SK-N-SH treated with all-trans-retinoic acid at 6 μM for 48 hours (cell line): ENCODE measurements at regions not wholly inside any gene's neighbourhood (a gene's known extent, or its start where the extent isn't known, plus 50 kb on each side); places are given as distances from the start of the nearest gene placed in this dataset.

Experiments
- ATAC-seq: fragments of 200-7000 bp; cut with Tn5 transposase; 3 replicates; pipeline ENCODE4 v1.9.1; 2020; ENCODE audit warnings: mild to moderate bottlenecking, moderate library complexity
- ARNTL ChIP-seq: fragments of 450-650 bp; formaldehyde crosslinking; IDR thresholded peaks from 2 replicates; pipeline ENCODE4 v1.5.0; 2020; ENCODE audit warnings: low read depth, mild to moderate bottlenecking, moderate library complexity, borderline replicate concordance
- BACH2 ChIP-seq: fragments of 250-450 bp; sonication (Bioruptor Pico); IDR thresholded peaks from 2 replicates; pipeline ENCODE4 v1.9.0; 2021; ENCODE audit warnings: mild to moderate bottlenecking, borderline replicate concordance
- CREB5 ChIP-seq: fragments of 250-450 bp; sonication (Bioruptor Pico); IDR thresholded peaks from 2 replicates; pipeline ENCODE4 v1.5.1; 2020; ENCODE audit warnings: low read depth, mild to moderate bottlenecking, moderate library complexity
- CSRNP3 ChIP-seq: fragments of 250-450 bp; sonication (Bioruptor Pico); IDR thresholded peaks from 2 replicates; pipeline ENCODE4 v1.5.1; 2021; ENCODE audit warnings: mild to moderate bottlenecking, moderate library complexity
- ESRRG ChIP-seq: fragments of 250-450 bp; sonication (Bioruptor Pico); IDR thresholded peaks from 2 replicates; pipeline ENCODE4 v1.6.1; 2021; ENCODE audit warnings: mild to moderate bottlenecking
- ISL1 ChIP-seq: fragments of 250-450 bp; sonication (Bioruptor Pico); IDR thresholded peaks from 2 replicates; pipeline ENCODE4 v2.1.2; 2022; ENCODE audit warnings: mild to moderate bottlenecking, moderate library complexity
- OSR1 ChIP-seq: fragments of 250-450 bp; sonication (Bioruptor Pico); IDR thresholded peaks from 2 replicates; pipeline ENCODE4 v1.8.0; 2022; ENCODE audit warnings: moderate library complexity, mild to moderate bottlenecking, inconsistent platforms
- PATZ1 ChIP-seq: fragments of 250-450 bp; sonication (Bioruptor Pico); IDR thresholded peaks from 2 replicates; pipeline ENCODE4 v1.8.0; 2020; ENCODE audit warnings: mild to moderate bottlenecking, moderate library complexity, borderline replicate concordance
- PPARA ChIP-seq: fragments of 250-450 bp; sonication (Bioruptor Pico); IDR thresholded peaks from 2 replicates; pipeline ENCODE4 v1.5.0; 2020; ENCODE audit warnings: mild to moderate bottlenecking, borderline replicate concordance
- RARB ChIP-seq: fragments of 250-450 bp; sonication (Bioruptor Pico); IDR thresholded peaks from 2 replicates; pipeline ENCODE4 v1.8.0; 2021; ENCODE audit warnings: mild to moderate bottlenecking, moderate library complexity
- SNAI2 ChIP-seq: fragments of 250-450 bp; sonication (Bioruptor Pico); IDR thresholded peaks from 2 replicates; pipeline ENCODE4 v1.5.0; 2020; ENCODE audit warnings: mild to moderate bottlenecking, moderate library complexity
- TCF4 ChIP-seq: fragments of 250-450 bp; sonication (Bioruptor Pico); IDR thresholded peaks from 2 replicates; pipeline ENCODE4 v1.8.0; 2021; ENCODE audit warnings: mild to moderate bottlenecking, moderate library complexity, borderline replicate concordance
- TOX ChIP-seq: fragments of 250-450 bp; sonication (Bioruptor Pico); IDR thresholded peaks from 2 replicates; pipeline ENCODE4 v1.8.0; 2021; ENCODE audit warnings: mild to moderate bottlenecking, moderate library complexity, borderline replicate concordance
- TSHZ2 ChIP-seq: fragments of 250-450 bp; sonication (Bioruptor Pico); IDR thresholded peaks from 2 replicates; pipeline ENCODE4 v1.5.0; 2020; ENCODE audit warnings: mild to moderate bottlenecking, moderate library complexity
- ZFP3 ChIP-seq: fragments of 250-450 bp; sonication (Bioruptor Pico); IDR thresholded peaks from 2 replicates; pipeline ENCODE4 v1.5.0; 2020; ENCODE audit warnings: mild to moderate bottlenecking, moderate library complexity
- ZFP30 ChIP-seq: fragments of 450-650 bp; formaldehyde crosslinking; IDR thresholded peaks from 2 replicates; pipeline ENCODE4 v1.5.0; 2022; ENCODE audit warnings: mild to moderate bottlenecking, moderate library complexity
- ZNF565 ChIP-seq: fragments of 450-650 bp; formaldehyde crosslinking; conservative IDR thresholded peaks from 2 replicates; pipeline ENCODE4 v1.5.0; 2020; ENCODE audit warnings: low read depth, mild to moderate bottlenecking, moderate library complexity
- ZNF70 ChIP-seq: fragments of 450-650 bp; formaldehyde crosslinking; IDR thresholded peaks from 2 replicates; pipeline ENCODE4 v1.5.0; 2020; ENCODE audit warnings: mild to moderate bottlenecking, moderate library complexity
- TF ChIP-seq, protein P1 (sequence below): fragments of 250-450 bp; sonication (Bioruptor Pico); IDR thresholded peaks from 2 replicates; pipeline ENCODE4 v1.8.0; 2021; ENCODE audit warnings: low read depth, mild to moderate bottlenecking, moderate library complexity, borderline replicate concordance

- no peak for TF ChIP-seq RARB (CRISPR knock-in tag)
- TF ChIP-seq, all 23 proteins: peak for 0
Measured at GRCh38 chr12:125533434-125534029, 468.3 kb downstream of the AACS start (continued).

- ATAC-seq = no peak
- no peak for TF ChIP-seq ZFP3 (CRISPR knock-in tag)
- TF ChIP-seq ZNF565 (CRISPR knock-in tag) = no peak
Measured at GRCh38 chr12:125538401-125539199, 473.4 kb downstream of the AACS start.

GRCh38 chr12:125540580-125541204 is 475.5 kb downstream of the AACS start:
- ATAC-seq = no peak

GRCh38 chr12:125544960-125545359 is 479.7 kb downstream of the AACS start:
- ATAC-seq = no peak
- TF ChIP-seq CREB5 (CRISPR knock-in tag) (no peak), TSHZ2 (CRISPR knock-in tag) (no peak), ARNTL (CRISPR knock-in tag) (no peak), BACH2 (CRISPR knock-in tag) (no peak), PATZ1 (CRISPR knock-in tag) (no peak), OSR1 (CRISPR knock-in tag) (no peak)

More at GRCh38 chr12:125540580-125541204, 475.5 kb downstream of the AACS start:
- TF ChIP-seq PPARA (CRISPR knock-in tag) (no peak), TSHZ2 (CRISPR knock-in tag) (no peak), TOX (no peak), ISL1 (CRISPR knock-in tag) (no peak), CSRNP3 (CRISPR knock-in tag) (no peak), SNAI2 (no peak), ZFP30 (no peak), ESRRG (CRISPR knock-in tag) (no peak), ZNF565 (CRISPR knock-in tag) (no peak), RARB (CRISPR knock-in tag) (no peak), TCF4 (no peak), ZNF70 (CRISPR knock-in tag) (no peak), ARNTL (CRISPR knock-in tag) (no peak)
- TF ChIP-seq, protein P1, sequence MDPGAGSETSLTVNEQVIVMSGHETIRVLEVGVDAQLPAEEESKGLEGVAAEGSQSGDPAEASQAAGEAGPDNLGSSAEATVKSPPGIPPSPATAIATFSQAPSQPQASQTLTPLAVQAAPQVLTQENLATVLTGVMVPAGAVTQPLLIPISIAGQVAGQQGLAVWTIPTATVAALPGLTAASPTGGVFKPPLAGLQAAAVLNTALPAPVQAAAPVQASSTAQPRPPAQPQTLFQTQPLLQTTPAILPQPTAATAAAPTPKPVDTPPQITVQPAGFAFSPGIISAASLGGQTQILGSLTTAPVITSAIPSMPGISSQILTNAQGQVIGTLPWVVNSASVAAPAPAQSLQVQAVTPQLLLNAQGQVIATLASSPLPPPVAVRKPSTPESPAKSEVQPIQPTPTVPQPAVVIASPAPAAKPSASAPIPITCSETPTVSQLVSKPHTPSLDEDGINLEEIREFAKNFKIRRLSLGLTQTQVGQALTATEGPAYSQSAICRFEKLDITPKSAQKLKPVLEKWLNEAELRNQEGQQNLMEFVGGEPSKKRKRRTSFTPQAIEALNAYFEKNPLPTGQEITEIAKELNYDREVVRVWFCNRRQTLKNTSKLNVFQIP (CRISPR knock-in tag) = no peak
